HepG2 (cell line): ENCODE measurements at regions not wholly inside any gene's neighbourhood (a gene's known extent, or its start where the extent isn't known, plus 50 kb on each side); places are given as distances from the start of the nearest gene placed in this dataset.

ENCODE experiments used
- ATAC-seq: fragments of 200-7000 bp; cut with Tn5 transposase; 3 replicates; pipeline ENCODE4 v1.9.1; 2020; ENCODE audit warnings: mild to moderate bottlenecking, moderate library complexity
- BruUV-seq: library from RNA; stranded (reverse); fragments of 400-500 nt; replicated peaks from 2 replicates; lab custom pipeline; 2021; lab: Mats Ljungman, UMichigan
- CTCF ChIA-PET: fragments of 300-600 bp; formaldehyde crosslinking; extraction: SDS; loops from one replicate; lab custom pipeline; 2021; ENCODE audit warnings: low total read pairs, inconsistent platforms, low intra/inter-chr PET ratio; lab: Yijun Ruan, JAX
- POLR2A ChIA-PET: fragments of 350-600 bp; sonication (Branson Sonifier 250); formaldehyde crosslinking; loops from one replicate; lab custom pipeline; 2020; ENCODE audit warnings: antibody characterized with exemption, inconsistent platforms; lab: Yijun Ruan, JAX
- DNase-seq: peaks from one replicate; pipeline ENCODE4 v3.0.0-alpha.2; 2015; ENCODE audit warnings: low spot score
- FAIRE-seq: peaks from 3 replicates; lab custom pipeline; 2011; peaks lifted over from hg19 to GRCh38; lab: Jason Lieb, UNC
- H2AFZ ChIP-seq: one replicate; pipeline ENCODE4 v1.6.1; 2011; ENCODE audit warnings: low read length, inconsistent platforms
- H3K27ac ChIP-seq: fragments of 300-600 bp; 3 replicates; pipeline ENCODE4 v1.8.0; 2011; ENCODE audit warnings: mixed run types, mild to moderate bottlenecking, mixed read lengths, low read length, inconsistent platforms; ENCODE audit not compliant: insufficient read depth; ENCODE audit errors: extremely low read length
- H3K27me3 ChIP-seq, 2 experiments: fragments of 200-600 bp in 1 of 2; 2 replicates in 1 of 2; 3 replicates in 1 of 2; pipeline versions ENCODE4 v1.6.0 to v1.8.0; 2011; ENCODE audit warnings: low read length in 2 of 2, mild to moderate bottlenecking in 2 of 2, moderate library complexity in 2 of 2, inconsistent platforms in 1 of 2; ENCODE audit not compliant: insufficient read depth in 2 of 2, control insufficient read depth in 1 of 2
- H3K36me3 ChIP-seq, 2 experiments: fragments of 200-600 bp in 1 of 2; replicated peaks in 1 of 2; 2 replicates in 1 of 2; 3 replicates in 1 of 2; pipeline versions ENCODE4 v1.5.1 to v1.8.0; 2011; ENCODE audit warnings: low read length in 2 of 2, inconsistent platforms in 1 of 2; ENCODE audit not compliant: insufficient read depth in 2 of 2, control insufficient read depth in 1 of 2
- H3K4me1 ChIP-seq: 2 replicates; pipeline ENCODE4 v1.5.1; 2012; ENCODE audit warnings: low read length, inconsistent platforms; ENCODE audit not compliant: insufficient read depth
- H3K4me2 ChIP-seq: 2 replicates; pipeline ENCODE4 v1.6.0; 2011; ENCODE audit warnings: low read depth, low read length, inconsistent platforms
- H3K4me3 ChIP-seq, 3 experiments: fragments of 200-600 bp in 1 of 3; sonication (generic), shearing (Covaris generic) in 1 of 3; replicated peaks in 1 of 3; 2 replicates each; pipeline ENCODE4 v1.5.1; 2011 to 2016; ENCODE audit warnings: low read length in 3 of 3, inconsistent platforms in 2 of 3, low read depth in 2 of 3, mild to moderate bottlenecking in 2 of 3, control low read depth in 1 of 3, mixed read lengths in 1 of 3; ENCODE audit not compliant: insufficient read depth in 1 of 3
- H3K79me2 ChIP-seq: one replicate; pipeline ENCODE4 v1.6.1; 2011; ENCODE audit warnings: low read length, inconsistent platforms; ENCODE audit not compliant: insufficient read depth
- H3K9ac ChIP-seq: 2 replicates; pipeline ENCODE4 v1.6.0; 2011; ENCODE audit warnings: mild to moderate bottlenecking, low read depth, low read length, inconsistent platforms; ENCODE audit not compliant: insufficient read depth
- H3K9me3 ChIP-seq: 2 replicates; pipeline ENCODE4 v1.5.1; 2012; ENCODE audit warnings: mild to moderate bottlenecking, low read length
- H4K20me1 ChIP-seq: 2 replicates; pipeline ENCODE4 v1.6.0; 2011; ENCODE audit warnings: inconsistent platforms, mild to moderate bottlenecking, low read length, moderate library complexity; ENCODE audit not compliant: insufficient read depth
- HIC2 ChIP-seq: sonication (generic); formaldehyde crosslinking; IDR thresholded peaks from 2 replicates; pipeline ENCODE4 v1.9.0; 2022; ENCODE audit warnings: low read depth, missing genetic modification reagents
- HOXA9 ChIP-seq: sonication (generic); formaldehyde crosslinking; IDR thresholded peaks from 2 replicates; pipeline ENCODE4 v1.8.1; 2022; ENCODE audit warnings: missing genetic modification reagents, mild to moderate bottlenecking, moderate library complexity, borderline replicate concordance
- IKZF4 ChIP-seq: sonication (generic); formaldehyde crosslinking; IDR thresholded peaks from 2 replicates; pipeline ENCODE4 v1.5.1; 2020; ENCODE audit warnings: borderline replicate concordance, mild to moderate bottlenecking, low read depth, missing genetic modification reagents; ENCODE audit errors: not compliant biosample characterization
- KDM5A ChIP-seq: fragments of 200-600 bp; sonication (generic); IDR thresholded peaks from 2 replicates; pipeline ENCODE4 v1.7.0; 2018; ENCODE audit warnings: antibody characterized with exemption, mild to moderate bottlenecking, low read length, borderline replicate concordance
- MLX ChIP-seq: IDR thresholded peaks from 2 replicates; pipeline ENCODE4 v1.6.1; 2016
- NR2C2 ChIP-seq: sonication (generic); formaldehyde crosslinking; IDR thresholded peaks from 2 replicates; pipeline ENCODE4 v1.4.0; 2020; ENCODE audit warnings: missing genetic modification reagents, mild to moderate bottlenecking, moderate library complexity, borderline replicate concordance
- PPARG ChIP-seq: conservative IDR thresholded peaks from 2 replicates; pipeline ENCODE4 v1.6.1; 2016; ENCODE audit warnings: missing biosample characterization, missing genetic modification reagents
- RBFOX2 ChIP-seq: fragments of 200-400 bp; formaldehyde crosslinking; IDR thresholded peaks from 2 replicates; pipeline ENCODE4 v1.6.1; 2017; ENCODE audit warnings: low read depth, mild to moderate bottlenecking, low read length
- RBM39 ChIP-seq: fragments of 200-400 bp; formaldehyde crosslinking; IDR thresholded peaks from one replicate; pipeline ENCODE4 v1.6.1; 2018; ENCODE audit warnings: antibody characterized with exemption, mild to moderate bottlenecking, low read depth, low read length; ENCODE audit not compliant: poor library complexity, severe bottlenecking
- SAFB2 ChIP-seq: sonication (generic); formaldehyde crosslinking; IDR thresholded peaks from 2 replicates; pipeline ENCODE4 v1.5.1; 2020; ENCODE audit warnings: missing genetic modification reagents, low read depth, mild to moderate bottlenecking, borderline replicate concordance
- ZEB1 ChIP-seq: IDR thresholded peaks from 2 replicates; pipeline ENCODE4 v1.6.1; 2012; ENCODE audit warnings: mild to moderate bottlenecking, low read depth, inconsistent platforms; ENCODE audit not compliant: insufficient replicate concordance
- ZFP1 ChIP-seq: IDR thresholded peaks from 2 replicates; pipeline ENCODE4 v1.6.1; 2016
- ZFP41 ChIP-seq: sonication (generic); formaldehyde crosslinking; IDR thresholded peaks from 2 replicates; pipeline ENCODE4 v1.4.0; 2020; ENCODE audit warnings: mild to moderate bottlenecking, missing genetic modification reagents, borderline replicate concordance
- ZHX1 ChIP-seq: sonication (generic); formaldehyde crosslinking; IDR thresholded peaks from 2 replicates; pipeline ENCODE4 v1.8.1; 2022; ENCODE audit warnings: low read depth, mild to moderate bottlenecking, missing genetic modification reagents
- ZNF577 ChIP-seq: sonication (generic); formaldehyde crosslinking; IDR thresholded peaks from 2 replicates; pipeline ENCODE4 v1.4.0; 2020; ENCODE audit warnings: mild to moderate bottlenecking, low read depth, missing genetic modification reagents, borderline replicate concordance
- WGBS: methylation state at CpG from one replicate; pipeline ENCODE4 v1.1.6; 2017; ENCODE audit warnings: low lambda C conversion rate; 5-methylcytosine and 5-hydroxymethylcytosine counted together
- in situ Hi-C: cut with HindIII; loops from 2 replicates; pipeline ENCODE4 v1.10.0; 2017; ENCODE audit warnings: low pct_unique_long_range_greater_than_20kb; ENCODE audit not compliant: extremely low pct_ligation_motif_present
- intact Hi-C: fragments of 100-400 bp; cut with micrococcal nuclease; formaldehyde crosslinking; loops from one replicate; pipeline ENCODE4 v1.10.0; 2022; ENCODE audit not compliant: unreplicated experiment
- TF ChIP-seq, protein P1 (sequence below): sonication (generic); formaldehyde crosslinking; IDR thresholded peaks from 2 replicates; pipeline ENCODE4 v1.5.0; 2020; ENCODE audit warnings: mild to moderate bottlenecking, missing genetic modification reagents

DNA sequence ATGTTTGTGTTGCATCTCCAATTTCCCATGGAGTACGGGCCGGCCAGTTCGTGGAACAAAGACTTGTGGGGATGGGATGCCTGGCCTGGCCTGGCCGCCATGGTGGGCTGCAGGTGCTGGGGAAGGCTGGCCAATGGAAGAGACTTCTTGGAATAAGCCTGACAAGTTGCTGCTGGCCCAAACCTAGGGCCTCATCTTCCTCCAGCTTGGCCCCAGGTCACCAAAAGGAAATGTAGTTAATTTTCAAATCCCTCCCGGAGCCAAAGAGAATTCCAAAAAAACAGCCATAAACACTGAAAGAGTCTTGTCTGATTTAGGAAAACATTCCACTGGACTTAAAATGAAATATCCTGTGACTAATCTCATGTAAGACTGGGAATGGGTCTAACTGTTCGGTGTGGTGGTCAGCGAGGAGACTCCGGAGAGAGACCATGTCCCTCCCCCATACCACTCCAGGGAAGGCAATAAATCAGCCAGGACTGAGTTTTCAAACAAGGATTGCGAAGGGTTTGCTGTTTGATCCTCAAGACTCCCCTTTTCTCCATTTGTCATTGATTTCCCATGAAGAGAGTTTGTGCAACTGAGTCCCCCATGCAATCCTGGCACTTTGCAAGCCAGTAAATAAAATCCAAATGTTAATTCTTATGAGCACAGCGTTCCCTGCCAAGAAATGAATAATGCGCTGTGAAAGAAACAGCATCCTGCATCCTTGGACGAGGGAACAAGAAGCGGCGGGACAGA, 128.7 kb upstream of the HABP2 start:
- intact Hi-C loops (no loop called here), in situ Hi-C loops (no loop called here)
- Histone ChIP-seq H3K4me3 (no peak overlapping the region), H3K9me3 (peaks cover 8% of the 10 kb centered on the region; the same call in 1 of the 2 replicates), H3K36me3 (no peaks in the 10 kb centered on the region), H3K4me2 (no peak overlapping the region), H2AFZ (no peak overlapping the region), H3K79me2 (no peaks in the 10 kb centered on the region), H3K27me3 (0 out of 5 replicates have a peak, but pooled peaks cover 0 to 4% of the 10 kb centered on the region in 2 experiments), H3K4me1 (no peaks in the 10 kb centered on the region), H4K20me1 (no peaks in the 10 kb centered on the region), H3K27ac (no peak overlapping the region), H3K9ac (no peak overlapping the region)
- WGBS = 42% methylated on average over 13 of the region's 14 CpGs
- no peak for ATAC-seq
- no peak for FAIRE-seq
- no TSS peak for BruUV-seq
- POLR2A ChIA-PET = no interaction called here
- CTCF ChIA-PET = no interaction called here
- no peak for DNase-seq
- TF ChIP-seq PPARG (CRISPR knock-in tag) (no peak), ZHX1 (CRISPR knock-in tag) (no peak), SAFB2 (CRISPR knock-in tag) (no peak), ZNF577 (CRISPR knock-in tag) (no peak), ZEB1 (no peak), MLX (no peak), IKZF4 (no peak), HIC2 (no peak), ZFP41 (CRISPR knock-in tag) (no peak), ZFP1 (CRISPR knock-in tag) (no peak), RBFOX2 (no peak), KDM5A (no peak), NR2C2 (CRISPR knock-in tag) (no peak), HOXA9 (CRISPR knock-in tag) (no peak), RBM39 (no peak)
- TF ChIP-seq, protein P1, sequence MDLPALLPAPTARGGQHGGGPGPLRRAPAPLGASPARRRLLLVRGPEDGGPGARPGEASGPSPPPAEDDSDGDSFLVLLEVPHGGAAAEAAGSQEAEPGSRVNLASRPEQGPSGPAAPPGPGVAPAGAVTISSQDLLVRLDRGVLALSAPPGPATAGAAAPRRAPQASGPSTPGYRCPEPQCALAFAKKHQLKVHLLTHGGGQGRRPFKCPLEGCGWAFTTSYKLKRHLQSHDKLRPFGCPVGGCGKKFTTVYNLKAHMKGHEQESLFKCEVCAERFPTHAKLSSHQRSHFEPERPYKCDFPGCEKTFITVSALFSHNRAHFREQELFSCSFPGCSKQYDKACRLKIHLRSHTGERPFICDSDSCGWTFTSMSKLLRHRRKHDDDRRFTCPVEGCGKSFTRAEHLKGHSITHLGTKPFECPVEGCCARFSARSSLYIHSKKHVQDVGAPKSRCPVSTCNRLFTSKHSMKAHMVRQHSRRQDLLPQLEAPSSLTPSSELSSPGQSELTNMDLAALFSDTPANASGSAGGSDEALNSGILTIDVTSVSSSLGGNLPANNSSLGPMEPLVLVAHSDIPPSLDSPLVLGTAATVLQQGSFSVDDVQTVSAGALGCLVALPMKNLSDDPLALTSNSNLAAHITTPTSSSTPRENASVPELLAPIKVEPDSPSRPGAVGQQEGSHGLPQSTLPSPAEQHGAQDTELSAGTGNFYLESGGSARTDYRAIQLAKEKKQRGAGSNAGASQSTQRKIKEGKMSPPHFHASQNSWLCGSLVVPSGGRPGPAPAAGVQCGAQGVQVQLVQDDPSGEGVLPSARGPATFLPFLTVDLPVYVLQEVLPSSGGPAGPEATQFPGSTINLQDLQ (CRISPR knock-in tag) = no peak
